Vagina (tissue), 2 donors: ENCODE measurements at regions not wholly inside any gene's neighbourhood (a gene's known extent, or its start where the extent isn't known, plus 50 kb on each side); places are given as distances from the start of the nearest gene placed in this dataset.

Source experiments
- DNase-seq, 2 donors: peaks; one replicate each; pipeline ENCODE4 v3.0.0-alpha.2; 2017; ENCODE audit errors: extremely low spot score in 2 of 2
- H3K27ac ChIP-seq: fragments of 200-600 bp; sonication (generic); one replicate; pipeline ENCODE4 v1.5.1; 2019
- H3K27me3 ChIP-seq: fragments of 200-600 bp; sonication (generic); one replicate; pipeline ENCODE4 v1.5.1; 2019
- H3K36me3 ChIP-seq, 2 donors: fragments of 200-600 bp; sonication (generic); one replicate each; pipeline ENCODE4 v1.5.1; 2017 to 2019
- H3K4me1 ChIP-seq: fragments of 200-600 bp; sonication (generic); one replicate; pipeline ENCODE4 v1.5.1; 2019
- H3K4me3 ChIP-seq, 2 donors: fragments of 200-600 bp; sonication (generic); 1 replicate in 1 of 2; 2 replicates in 1 of 2; pipeline ENCODE4 v1.5.1; 2016 to 2019
- H3K9me3 ChIP-seq: fragments of 200-600 bp; sonication (generic); one replicate; pipeline ENCODE4 v1.5.1; 2019
- POLR2A ChIP-seq, 2 donors: fragments of 450-650 bp; IDR thresholded peaks; one replicate each; pipeline ENCODE4 v1.6.1; 2017; ENCODE audit warnings: antibody characterized with exemption in 2 of 2, mild to moderate bottlenecking in 2 of 2, moderate library complexity in 2 of 2
- POLR2AphosphoS5 ChIP-seq, 2 donors: sonication (generic); formaldehyde crosslinking; IDR thresholded peaks; one replicate each; pipeline ENCODE4 v1.9.0; 2017; ENCODE audit warnings: antibody characterized with exemption in 2 of 2, mild to moderate bottlenecking in 2 of 2, low read depth in 1 of 2; ENCODE audit not compliant: insufficient read depth in 1 of 2
- intact Hi-C: fragments of 100-400 bp; cut with DNase I; formaldehyde crosslinking; loops from one replicate; pipeline ENCODE4 v1.15.1; 2023
- TF ChIP-seq, protein P1 (sequence below), 3 experiments: fragments of 450-650 bp in 2 of 3; fragments of 200-600 bp in 1 of 3; sonication (generic) in 1 of 3; IDR thresholded peaks; one replicate each; pipeline ENCODE4 v1.5.1; 2017 to 2019; ENCODE audit warnings: antibody characterized with exemption in 3 of 3, mild to moderate bottlenecking in 2 of 3, moderate library complexity in 2 of 3

DNA sequence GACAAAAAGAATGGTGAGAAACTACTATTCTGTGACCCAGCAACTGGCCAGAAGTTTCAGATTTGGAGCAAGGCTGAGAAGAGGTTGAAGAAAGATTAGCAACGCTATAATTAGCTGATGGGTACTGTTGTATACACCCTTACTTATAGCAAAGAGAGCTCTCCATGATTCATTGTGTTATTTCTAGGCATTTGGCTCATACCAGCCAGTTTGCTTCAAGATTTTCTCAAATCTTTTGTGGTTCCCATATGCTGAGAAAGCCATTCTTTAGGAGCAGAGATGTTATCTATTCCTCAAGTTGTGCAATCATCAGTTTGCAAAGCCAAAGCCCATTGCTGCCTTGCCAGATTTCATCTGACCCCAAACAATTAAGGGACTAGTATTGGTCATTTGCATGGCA is 179.4 kb downstream of the ETS1 start:
- Histone ChIP-seq H3K9me3 (no peaks in the 10 kb centered on the region), H3K4me1 (peaks cover 13% of the 10 kb centered on the region), H3K36me3 (no peaks in the 10 kb centered on the region), H3K4me3 (no peak overlapping the region), H3K27me3 (no peaks in the 10 kb centered on the region), H3K27ac (no peak overlapping the region)
- no peak for TF ChIP-seq POLR2A (IDR thresholded peaks at IDR 0.05)
- TF ChIP-seq, protein P1, sequence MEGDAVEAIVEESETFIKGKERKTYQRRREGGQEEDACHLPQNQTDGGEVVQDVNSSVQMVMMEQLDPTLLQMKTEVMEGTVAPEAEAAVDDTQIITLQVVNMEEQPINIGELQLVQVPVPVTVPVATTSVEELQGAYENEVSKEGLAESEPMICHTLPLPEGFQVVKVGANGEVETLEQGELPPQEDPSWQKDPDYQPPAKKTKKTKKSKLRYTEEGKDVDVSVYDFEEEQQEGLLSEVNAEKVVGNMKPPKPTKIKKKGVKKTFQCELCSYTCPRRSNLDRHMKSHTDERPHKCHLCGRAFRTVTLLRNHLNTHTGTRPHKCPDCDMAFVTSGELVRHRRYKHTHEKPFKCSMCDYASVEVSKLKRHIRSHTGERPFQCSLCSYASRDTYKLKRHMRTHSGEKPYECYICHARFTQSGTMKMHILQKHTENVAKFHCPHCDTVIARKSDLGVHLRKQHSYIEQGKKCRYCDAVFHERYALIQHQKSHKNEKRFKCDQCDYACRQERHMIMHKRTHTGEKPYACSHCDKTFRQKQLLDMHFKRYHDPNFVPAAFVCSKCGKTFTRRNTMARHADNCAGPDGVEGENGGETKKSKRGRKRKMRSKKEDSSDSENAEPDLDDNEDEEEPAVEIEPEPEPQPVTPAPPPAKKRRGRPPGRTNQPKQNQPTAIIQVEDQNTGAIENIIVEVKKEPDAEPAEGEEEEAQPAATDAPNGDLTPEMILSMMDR (IDR thresholded peaks at IDR 0.05): no peak
- TF ChIP-seq POLR2AphosphoS5 (IDR thresholded peaks at IDR 0.05; ENCODE audit: insufficient read depth in 1 of 2, low read depth in 1 of 2): no peak
- DNase-seq: no peak
- intact Hi-C loops: no loop called here

DNA sequence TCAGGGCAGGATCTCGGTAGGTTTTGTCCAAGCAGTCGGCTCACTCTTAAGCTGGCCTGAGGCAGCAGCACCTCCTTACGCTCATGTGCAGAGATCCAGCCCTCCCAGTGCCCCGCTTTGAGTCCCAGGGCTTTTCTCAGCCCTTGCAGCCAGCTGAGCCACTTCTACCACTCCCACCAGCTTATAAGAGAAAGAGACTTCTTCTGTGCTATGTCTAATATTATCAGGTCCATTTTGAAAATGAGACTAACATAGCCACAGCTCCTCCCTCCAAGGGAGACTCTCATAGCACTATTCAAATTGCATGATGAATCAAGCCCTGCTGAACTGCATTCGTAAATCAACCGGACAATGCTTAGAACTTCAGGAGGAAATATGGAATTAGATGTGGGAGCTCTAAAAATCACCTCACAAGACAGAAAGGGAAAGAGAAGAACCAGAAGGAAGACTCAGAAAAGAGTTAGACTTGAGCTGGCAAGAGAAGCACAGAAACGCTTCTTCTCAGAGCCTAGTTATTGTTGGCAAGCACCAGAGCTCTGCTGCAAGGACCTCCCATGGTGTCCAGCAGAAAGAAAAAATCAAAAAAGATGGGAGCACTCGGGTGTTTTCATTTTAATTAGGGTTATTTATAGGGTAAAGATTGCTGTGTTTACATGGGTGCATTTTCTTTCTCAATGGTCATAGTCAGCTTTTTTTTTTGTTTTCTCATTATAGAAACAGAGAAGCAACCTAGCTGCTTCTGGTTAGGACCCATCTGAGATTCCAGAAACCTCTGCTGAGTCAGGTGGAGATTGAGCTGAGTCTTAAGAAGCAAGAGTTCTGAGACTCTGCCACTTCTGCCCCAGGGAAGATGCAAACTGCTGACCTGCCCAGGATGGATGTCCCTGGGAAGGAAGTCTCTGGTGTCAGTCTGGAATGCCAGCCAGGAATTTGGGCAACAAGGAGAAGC is 181.4 kb downstream of the ETS1 start:
- TF ChIP-seq POLR2AphosphoS5 (IDR thresholded peaks at IDR 0.05; ENCODE audit: insufficient read depth in 1 of 2, low read depth in 1 of 2) (no peak), POLR2A (IDR thresholded peaks at IDR 0.05) (no peak)
- TF ChIP-seq, protein P1 (IDR thresholded peaks at IDR 0.05): no peak
- no peak overlapping the region for H3K4me3 ChIP-seq
- H3K9me3 ChIP-seq: no peaks in the 10 kb centered on the region
- H3K4me1 ChIP-seq: peaks cover 13% of the 10 kb centered on the region
- no peak for DNase-seq
- H3K36me3 ChIP-seq: no peaks in the 10 kb centered on the region
- H3K27ac ChIP-seq: no peak overlapping the region
- intact Hi-C loops: no loop called here
- H3K27me3 ChIP-seq: no peaks in the 10 kb centered on the region

DNA sequence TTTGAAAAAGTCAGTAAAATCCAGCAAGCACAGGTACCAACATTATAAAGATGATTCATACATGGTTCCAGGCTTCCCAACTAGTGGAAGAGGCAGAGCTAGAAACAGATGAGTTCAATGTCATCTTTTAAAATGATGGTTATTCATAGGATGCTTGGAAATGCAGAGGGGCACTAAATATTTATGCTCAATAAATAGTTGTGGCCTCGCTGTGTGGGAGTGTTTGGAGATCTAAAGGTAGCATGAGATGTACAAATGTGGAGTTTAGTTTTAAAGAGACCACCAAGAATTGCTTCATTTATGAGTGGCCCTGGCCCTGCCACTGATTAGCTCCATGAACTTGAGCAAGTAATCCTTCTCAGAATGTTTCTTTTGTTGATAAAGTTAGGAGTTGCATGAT is 182.2 kb downstream of the ETS1 start:
- H3K36me3 ChIP-seq: no peaks in the 10 kb centered on the region
- no peak overlapping the region for H3K4me3 ChIP-seq
- no peaks in the 10 kb centered on the region for H3K9me3 ChIP-seq
- H3K27ac ChIP-seq: no peak overlapping the region
- intact Hi-C loops: no loop called here
- no peak for DNase-seq
- TF ChIP-seq, protein P1 (IDR thresholded peaks at IDR 0.05): no peak
- TF ChIP-seq POLR2A (IDR thresholded peaks at IDR 0.05) (no peak), POLR2AphosphoS5 (IDR thresholded peaks at IDR 0.05; ENCODE audit: insufficient read depth in 1 of 2, low read depth in 1 of 2) (no peak)
- H3K27me3 ChIP-seq: no peaks in the 10 kb centered on the region
- peaks cover 13% of the 10 kb centered on the region for H3K4me1 ChIP-seq

DNA sequence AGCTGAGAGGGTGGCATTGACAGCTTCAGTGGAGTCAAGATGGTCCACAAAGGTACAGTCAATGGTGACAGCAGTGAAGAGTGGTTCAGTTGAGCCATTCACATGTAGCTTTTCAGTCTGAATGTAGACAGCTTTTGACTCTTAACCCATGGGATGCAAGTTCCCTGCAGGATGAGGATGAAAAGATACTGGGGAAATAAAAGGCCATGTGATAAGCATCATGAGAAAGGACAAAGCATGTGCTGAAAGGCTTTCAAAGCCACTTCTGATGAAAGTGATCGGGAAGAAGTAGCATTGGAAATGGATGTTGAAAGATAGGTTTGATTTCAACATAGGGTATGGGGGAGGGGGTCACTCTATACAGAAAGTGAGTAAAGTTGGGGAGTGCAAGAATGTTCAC is 182.9 kb downstream of the ETS1 start:
- no peak for DNase-seq
- no peaks in the 10 kb centered on the region for H3K36me3 ChIP-seq
- no peak for TF ChIP-seq POLR2AphosphoS5 (IDR thresholded peaks at IDR 0.05; ENCODE audit: insufficient read depth in 1 of 2, low read depth in 1 of 2)
- TF ChIP-seq, protein P1 (IDR thresholded peaks at IDR 0.05): no peak
- no peak for TF ChIP-seq POLR2A (IDR thresholded peaks at IDR 0.05)
- peaks cover 13% of the 10 kb centered on the region for H3K4me1 ChIP-seq
- no peaks in the 10 kb centered on the region for H3K27me3 ChIP-seq
- no peak overlapping the region for H3K27ac ChIP-seq
- H3K9me3 ChIP-seq: no peaks in the 10 kb centered on the region
- H3K4me3 ChIP-seq: no peak overlapping the region
- intact Hi-C loops: no loop called here
